ENCODE measurements at regions not wholly inside any gene's neighbourhood (a gene's known extent, or its start where the extent isn't known, plus 50 kb on each side); places are given as distances from the start of the nearest gene placed in this dataset.

GRCh38 chr7:17396692-17397091, 98.2 kb downstream of the AHR start:
- TF ChIP-seq, protein P1, sequence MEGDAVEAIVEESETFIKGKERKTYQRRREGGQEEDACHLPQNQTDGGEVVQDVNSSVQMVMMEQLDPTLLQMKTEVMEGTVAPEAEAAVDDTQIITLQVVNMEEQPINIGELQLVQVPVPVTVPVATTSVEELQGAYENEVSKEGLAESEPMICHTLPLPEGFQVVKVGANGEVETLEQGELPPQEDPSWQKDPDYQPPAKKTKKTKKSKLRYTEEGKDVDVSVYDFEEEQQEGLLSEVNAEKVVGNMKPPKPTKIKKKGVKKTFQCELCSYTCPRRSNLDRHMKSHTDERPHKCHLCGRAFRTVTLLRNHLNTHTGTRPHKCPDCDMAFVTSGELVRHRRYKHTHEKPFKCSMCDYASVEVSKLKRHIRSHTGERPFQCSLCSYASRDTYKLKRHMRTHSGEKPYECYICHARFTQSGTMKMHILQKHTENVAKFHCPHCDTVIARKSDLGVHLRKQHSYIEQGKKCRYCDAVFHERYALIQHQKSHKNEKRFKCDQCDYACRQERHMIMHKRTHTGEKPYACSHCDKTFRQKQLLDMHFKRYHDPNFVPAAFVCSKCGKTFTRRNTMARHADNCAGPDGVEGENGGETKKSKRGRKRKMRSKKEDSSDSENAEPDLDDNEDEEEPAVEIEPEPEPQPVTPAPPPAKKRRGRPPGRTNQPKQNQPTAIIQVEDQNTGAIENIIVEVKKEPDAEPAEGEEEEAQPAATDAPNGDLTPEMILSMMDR (IDR thresholded peaks at IDR 0.05): no peak
- no peak for TF ChIP-seq POLR2AphosphoS5 (IDR thresholded peaks at IDR 0.05; ENCODE audit: low read depth, low read length)
- no peak for TF ChIP-seq TCF7L2 (IDR thresholded peaks at IDR 0.05; ENCODE audit: low read depth, low read length)
- no peak for TF ChIP-seq SIN3A (IDR thresholded peaks at IDR 0.05; ENCODE audit: borderline replicate concordance, insufficient read depth, low read depth, low read length)
